Stimulated activated CD8-positive, alpha-beta memory T cell treated with anti-CD3 and anti-CD28 coated beads, Interleukin-15, amount 100 ng/mL, for 24 hours (primary cell): ENCODE measurements at regions not wholly inside any gene's neighbourhood (a gene's known extent, or its start where the extent isn't known, plus 50 kb on each side); places are given as distances from the start of the nearest gene placed in this dataset.

Source experiments
- DNase-seq: peaks from one replicate; pipeline ENCODE4 v3.0.0-alpha.2; 2020; ENCODE audit warnings: low read depth

GRCh38 chr2:126579868-126580267, 76.1 kb upstream of the GYPC start:
- no peak for DNase-seq

GRCh38 chr2:126586317-126586716, 69.6 kb upstream of the GYPC start:
- DNase-seq: no peak

- no peak for DNase-seq
Observed at GRCh38 chr2:126599062-126599461, 56.9 kb upstream of the GYPC start.

GRCh38 chr2:126600742-126601141, 55.2 kb upstream of the GYPC start:
- DNase-seq: no peak

- DNase-seq: no peak
Observed at GRCh38 chr2:126602334-126602733, 53.6 kb upstream of the GYPC start.
